ENCODE measurements at regions not wholly inside any gene's neighbourhood (a gene's known extent, or its start where the extent isn't known, plus 50 kb on each side); places are given as distances from the start of the nearest gene placed in this dataset.
"Not testable (repeated sequence)": the region's sequence is repeated elsewhere in the genome, so short reads cannot be mapped to it uniquely, and the experiment has no call there.

- DNase-seq (ENCODE audit: insufficient read length, low spot score); FAIRE-seq: not testable (repeated sequence)
These were observed 61.3 kb downstream of the AIPL1 start for GRCh38 chr17:6373599-6373998.

- no peak for DNase-seq (ENCODE audit: insufficient read length, low spot score)
- no peak for TF ChIP-seq CTCF (IDR thresholded peaks at IDR 0.05; ENCODE audit: insufficient read depth, missing control alignments)
These were observed 68.7 kb downstream of the AIPL1 start for GRCh38 chr17:6366221-6366666.

GRCh38 chr17:6365200-6365943, 69.5 kb downstream of the AIPL1 start:
- TF ChIP-seq CTCF (IDR thresholded peaks at IDR 0.05; ENCODE audit: insufficient read depth, missing control alignments), result no peak
- FAIRE-seq, result no peak

More at GRCh38 chr17:6366221-6366666, 68.7 kb downstream of the AIPL1 start:
- no peak for FAIRE-seq

GRCh38 chr17:6361733-6362132, 73.2 kb downstream of the AIPL1 start:
- no peak for DNase-seq (ENCODE audit: insufficient read length, low spot score)
- no peak for TF ChIP-seq CTCF (IDR thresholded peaks at IDR 0.05; ENCODE audit: insufficient read depth, missing control alignments)
- no peak for FAIRE-seq

More at GRCh38 chr17:6365200-6365943, 69.5 kb downstream of the AIPL1 start:
- no peak for DNase-seq (ENCODE audit: insufficient read length, low spot score)

GRCh38 chr17:6358131-6358530, 76.8 kb downstream of the AIPL1 start:
- FAIRE-seq (no peak), DNase-seq (ENCODE audit: insufficient read length, low spot score) (no peak)
- no peak for TF ChIP-seq CTCF (IDR thresholded peaks at IDR 0.05; ENCODE audit: insufficient read depth, missing control alignments)

GRCh38 chr17:6356562-6356961, 78.4 kb downstream of the AIPL1 start:
- DNase-seq (ENCODE audit: insufficient read length, low spot score), result no peak
- no peak for TF ChIP-seq CTCF (IDR thresholded peaks at IDR 0.05; ENCODE audit: insufficient read depth, missing control alignments)
- FAIRE-seq, result no peak

- no peak for TF ChIP-seq CTCF (IDR thresholded peaks at IDR 0.05; ENCODE audit: insufficient read depth, missing control alignments)
- no peak for FAIRE-seq
- DNase-seq (ENCODE audit: insufficient read length, low spot score), result no peak
These were observed 79.7 kb downstream of the AIPL1 start for GRCh38 chr17:6355196-6355595.
